ENCODE measurements at regions not wholly inside any gene's neighbourhood (a gene's known extent, or its start where the extent isn't known, plus 50 kb on each side); places are given as distances from the start of the nearest gene placed in this dataset.

DNA sequence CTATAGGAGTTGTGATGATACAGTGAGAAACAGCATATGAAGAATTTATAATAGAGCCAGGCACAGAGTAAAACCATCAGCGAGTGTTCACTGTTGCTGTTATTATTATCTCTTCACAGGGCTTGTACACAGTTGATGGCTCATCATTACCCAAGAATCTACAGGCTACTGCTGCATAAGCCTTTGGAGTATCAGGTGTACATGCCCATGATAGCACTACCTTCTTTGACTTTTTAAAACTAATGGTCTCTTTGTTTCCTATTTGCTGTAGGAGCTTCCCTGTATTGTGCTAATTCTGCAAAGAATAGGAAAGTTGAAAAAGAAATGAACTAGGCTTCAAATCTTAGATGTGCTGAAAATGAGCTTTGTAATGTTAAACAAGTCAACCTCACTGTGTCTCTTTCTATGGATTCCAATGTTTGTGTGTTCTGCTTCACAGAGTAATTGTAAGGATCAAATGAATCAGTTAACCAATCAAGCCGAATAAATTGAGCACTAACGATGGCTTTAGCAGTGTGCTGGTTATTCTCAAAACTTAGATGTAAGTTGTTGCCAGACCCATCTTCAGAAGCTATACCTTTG, 138.8 kb downstream of the TUSC7 start:
- no peak for DNase-seq (ENCODE audit: low spot score)

DNA sequence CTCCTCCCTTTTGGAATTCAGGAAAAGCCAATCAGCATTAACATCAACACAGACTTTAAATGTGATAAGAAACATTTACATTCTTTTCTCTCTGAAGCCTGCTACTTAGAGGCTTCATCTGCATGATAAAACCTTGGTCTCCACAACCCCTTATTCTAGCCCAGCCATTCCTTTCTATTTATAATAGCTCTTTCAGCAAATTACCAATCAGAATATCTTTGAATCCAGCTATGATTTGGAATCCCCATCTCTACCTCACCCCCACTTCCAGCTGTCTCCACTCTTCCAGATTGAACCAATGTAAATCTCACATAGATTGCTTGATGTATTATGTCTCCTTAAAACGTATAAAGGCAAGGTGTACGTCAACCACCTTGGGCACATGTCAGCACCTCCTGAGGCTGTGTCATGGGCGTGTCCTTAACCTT, 139.7 kb downstream of the TUSC7 start:
- no peak for DNase-seq (ENCODE audit: low spot score)

DNA sequence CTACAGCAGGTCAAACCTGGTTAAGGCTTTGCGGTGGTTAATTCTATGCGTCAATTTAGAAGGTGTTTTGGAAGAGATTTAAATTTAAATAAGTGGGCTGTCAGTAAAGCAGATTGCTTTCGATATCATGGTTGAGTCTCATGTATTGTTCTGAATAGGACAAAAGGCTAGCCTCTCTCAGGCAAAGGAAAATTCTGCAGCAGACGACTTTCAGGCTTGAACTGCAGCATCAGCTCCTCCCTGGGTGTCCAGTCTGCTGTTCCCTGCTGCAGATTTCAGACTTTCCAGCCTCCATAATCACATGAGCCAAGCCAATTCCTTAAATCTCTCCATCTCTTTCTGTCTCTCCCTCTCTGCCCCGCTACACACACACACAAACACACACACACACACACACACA, 143.2 kb downstream of the TUSC7 start:
- DNase-seq (ENCODE audit: low spot score): no peak

DNA sequence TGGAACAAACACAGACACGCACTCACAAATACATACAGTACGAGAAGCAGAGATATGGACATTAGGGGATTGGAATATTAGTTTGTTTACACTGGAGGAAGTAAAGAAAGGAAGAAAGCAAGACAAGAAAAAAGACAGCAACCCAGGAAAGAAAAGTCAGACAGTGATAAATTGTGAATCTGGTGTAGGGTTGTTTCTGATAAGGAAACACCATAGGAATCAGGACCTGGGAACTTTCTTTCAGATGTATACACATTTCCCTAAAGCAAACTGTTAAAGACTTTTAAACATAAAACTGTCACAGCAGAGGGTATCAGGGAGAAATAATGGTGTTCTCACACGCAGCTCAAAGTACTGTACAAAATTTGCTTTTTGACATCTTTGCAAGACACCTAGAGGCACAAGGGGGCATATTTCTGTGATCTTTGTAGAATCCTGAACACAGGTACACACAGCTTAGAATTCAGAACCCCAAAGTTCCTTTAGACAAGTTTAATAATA, 153.7 kb downstream of the TUSC7 start:
- DNase-seq (ENCODE audit: low spot score): no peak

DNA sequence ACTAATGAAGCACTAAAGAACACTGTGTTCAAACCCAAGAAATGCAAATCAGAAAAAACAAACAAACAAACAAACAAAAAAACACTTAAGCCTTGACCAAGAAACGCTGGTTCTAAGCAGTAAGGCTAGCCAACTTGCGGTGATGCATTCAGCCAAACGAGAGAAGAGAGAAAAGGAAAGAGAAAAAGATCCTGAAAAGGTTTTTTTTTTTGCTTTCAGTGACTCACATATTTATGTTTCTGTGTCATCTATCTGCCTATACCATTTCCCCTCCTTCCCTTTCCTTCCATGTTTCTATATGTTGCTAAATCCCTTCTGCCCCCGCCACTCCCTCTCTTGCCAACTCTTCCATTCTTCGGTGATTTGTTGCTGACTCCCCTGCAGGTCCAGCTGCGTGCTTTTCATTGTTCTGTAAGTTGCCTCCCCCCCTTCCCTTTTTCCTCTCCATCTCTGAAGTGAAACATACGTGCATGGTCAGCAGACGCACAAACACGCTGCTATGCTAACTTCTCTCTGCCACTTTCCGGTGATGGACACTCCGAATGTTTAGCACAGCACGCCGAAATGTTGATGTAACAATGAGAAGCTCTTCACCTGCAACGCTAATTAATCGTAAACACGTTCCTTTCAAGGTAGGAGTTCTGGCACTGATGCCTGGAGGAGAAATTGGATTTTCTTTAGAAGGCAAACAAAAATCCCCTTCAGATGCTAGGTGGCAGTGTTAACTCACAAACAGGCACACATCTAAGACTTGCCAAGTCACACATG, 154.4 kb downstream of the TUSC7 start:
- no peak for DNase-seq (ENCODE audit: low spot score)

DNA sequence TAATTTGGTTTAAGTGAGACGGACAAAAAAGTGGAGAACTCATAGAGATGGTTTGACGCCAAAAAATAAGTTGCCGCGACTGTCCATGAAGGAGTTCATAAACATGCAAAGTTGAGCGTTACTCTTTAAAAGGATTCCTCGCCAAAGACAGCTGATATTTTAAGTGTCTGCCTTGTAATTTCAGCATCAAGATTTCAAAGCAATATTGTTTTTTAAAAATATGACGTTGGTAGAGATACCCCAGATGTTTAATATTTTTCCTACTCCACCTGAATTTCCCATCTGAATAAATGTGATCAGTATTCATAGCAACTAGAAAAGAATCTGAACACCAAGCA, 155.0 kb downstream of the TUSC7 start:
- no peak for DNase-seq (ENCODE audit: low spot score)

DNA sequence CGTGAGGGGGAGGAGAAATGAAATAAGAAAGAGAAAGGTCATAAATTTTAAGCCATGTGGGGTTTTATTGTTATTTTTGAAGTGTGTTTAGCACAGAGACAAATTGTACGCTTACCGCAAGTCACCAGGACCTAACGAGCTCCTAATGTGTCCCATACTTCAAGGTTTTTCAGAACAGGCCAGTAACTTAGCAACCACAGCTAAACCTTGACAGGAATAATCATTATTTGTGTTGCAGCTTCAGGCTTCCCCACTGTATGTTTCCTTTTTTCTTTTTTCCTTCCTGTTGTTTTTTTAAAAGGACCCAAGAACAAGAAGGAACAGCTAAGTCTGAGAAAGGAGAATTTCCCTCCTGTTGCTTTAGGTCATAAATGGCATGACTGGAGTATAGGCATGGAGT, 160.8 kb downstream of the TUSC7 start:
- no peak for DNase-seq (ENCODE audit: low spot score)

DNA sequence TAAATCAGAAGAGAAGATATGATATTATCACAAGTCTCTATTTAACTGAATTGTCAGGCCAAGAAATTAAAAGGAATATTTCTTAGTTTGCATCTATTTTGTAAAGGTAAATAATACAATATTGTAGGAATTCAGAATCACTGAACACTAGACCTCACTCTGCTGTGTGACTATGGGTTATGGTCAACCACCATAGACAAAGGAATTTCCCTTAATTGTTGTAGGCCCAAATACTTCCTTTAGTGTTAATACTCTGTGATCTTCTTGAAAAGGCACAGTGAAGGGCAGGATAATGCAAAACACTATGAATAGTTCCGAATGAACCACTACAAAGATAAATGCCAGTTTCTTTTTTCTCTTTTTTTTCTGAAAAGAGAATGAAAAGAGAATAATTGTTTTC, 162.3 kb downstream of the TUSC7 start:
- no peak for DNase-seq (ENCODE audit: low spot score)

DNA sequence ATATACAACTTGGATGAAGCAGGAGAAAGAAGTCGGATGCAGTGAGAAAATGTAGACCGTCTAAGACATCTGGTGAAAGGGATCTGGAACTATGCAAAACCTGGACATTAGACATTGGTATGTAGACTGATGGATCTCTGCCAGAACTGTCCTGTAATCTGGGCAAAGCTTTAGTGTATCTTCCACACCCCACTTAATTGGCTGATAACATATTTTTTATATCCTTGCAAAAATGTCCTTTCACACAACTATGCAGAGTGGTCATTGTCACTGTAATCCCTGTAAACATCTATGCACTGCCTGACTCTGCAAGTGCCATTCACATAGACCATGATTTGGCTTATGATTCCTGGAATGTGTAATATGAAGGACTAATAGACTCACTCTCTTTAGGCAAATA, 163.1 kb downstream of the TUSC7 start:
- no peak for DNase-seq (ENCODE audit: low spot score)

DNA sequence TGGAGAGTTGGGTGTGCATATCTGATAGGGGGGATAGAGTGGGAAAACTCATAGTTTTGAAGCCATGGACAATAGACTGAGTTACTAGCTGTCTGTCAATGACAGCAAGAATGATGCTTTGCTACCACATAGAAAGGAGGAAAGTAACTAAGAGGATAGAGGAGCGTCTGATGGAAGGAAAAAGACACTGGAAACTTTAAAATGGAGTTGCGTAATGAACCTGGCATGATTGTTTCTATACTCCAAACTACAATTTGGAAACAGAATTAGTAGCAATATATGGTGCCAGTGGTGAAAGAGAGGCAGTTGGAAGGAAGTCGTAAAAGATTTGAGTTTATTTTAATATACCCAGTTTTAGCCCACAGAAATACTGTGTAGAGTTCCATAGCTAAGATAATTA, 163.6 kb downstream of the TUSC7 start:
- no peak for DNase-seq (ENCODE audit: low spot score)

DNA sequence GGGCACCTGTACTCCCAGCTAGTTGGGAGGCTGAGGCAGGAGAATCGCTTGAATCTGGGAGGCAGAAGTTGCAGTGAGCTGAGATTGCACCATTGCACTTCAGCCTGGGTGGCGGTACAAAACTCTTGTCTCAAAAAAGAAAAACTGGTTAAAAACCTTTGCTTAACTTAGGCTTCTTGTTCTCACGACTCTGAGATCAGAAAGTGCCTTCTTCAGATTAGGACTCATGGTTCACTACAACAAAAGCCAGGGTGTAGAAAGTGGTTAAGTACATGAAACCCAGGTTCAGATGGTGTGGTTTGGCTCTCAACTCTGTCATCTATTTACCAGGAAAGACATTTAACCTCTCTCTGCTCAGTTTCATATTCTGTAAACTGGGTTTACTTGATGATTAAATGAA, 168.4 kb downstream of the TUSC7 start:
- DNase-seq (ENCODE audit: low spot score): no peak

DNA sequence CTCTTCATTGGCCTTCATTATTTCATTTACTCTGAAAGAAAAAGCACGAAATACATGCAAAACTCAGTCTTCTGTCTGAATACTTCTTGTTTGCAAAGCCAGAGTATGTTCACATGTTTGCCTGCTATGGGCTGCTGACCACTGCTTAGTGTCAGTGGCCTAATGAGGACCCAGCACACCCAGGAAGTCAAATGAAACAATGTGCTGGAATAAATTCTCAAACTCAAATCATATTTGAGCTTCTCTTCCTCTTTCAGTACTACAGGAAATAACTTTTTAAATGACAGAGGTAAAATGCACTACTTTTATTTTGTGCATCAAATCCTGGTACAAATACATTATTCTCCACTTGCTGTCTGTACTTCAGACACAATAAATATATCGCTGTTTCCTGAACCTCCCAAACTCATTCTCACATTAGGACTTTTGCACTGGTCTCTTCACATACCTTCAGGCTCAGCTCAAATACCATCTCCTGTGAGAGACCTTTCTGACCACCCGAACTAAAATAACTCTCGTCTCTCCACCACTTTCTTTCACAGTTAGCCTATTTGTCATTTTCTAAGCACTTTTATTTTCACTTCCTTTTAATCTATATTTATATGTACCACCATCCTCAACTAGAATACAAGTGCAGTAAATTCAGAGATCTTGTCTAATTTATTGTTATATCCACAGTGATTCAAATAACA, 176.8 kb downstream of the TUSC7 start:
- DNase-seq (ENCODE audit: low spot score): no peak

DNA sequence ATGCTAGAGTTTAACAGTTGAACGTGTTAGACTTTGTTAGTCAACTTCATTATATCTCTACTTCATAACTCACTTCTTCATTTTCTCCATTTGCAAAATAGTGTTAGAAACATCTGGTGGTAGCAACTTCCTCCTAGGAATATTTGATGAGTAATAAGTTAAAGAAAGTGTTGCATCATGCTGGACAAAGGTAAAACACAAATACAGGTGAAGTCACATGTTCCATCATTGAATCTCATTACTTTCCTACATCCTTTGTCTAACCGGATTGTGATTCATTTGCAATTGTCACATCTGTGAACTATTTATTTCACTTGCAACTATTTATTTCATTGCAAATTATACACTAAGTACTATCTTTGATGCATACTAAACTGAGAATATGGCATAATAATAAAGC, 186.5 kb downstream of the TUSC7 start:
- no peak for DNase-seq (ENCODE audit: low spot score)

DNA sequence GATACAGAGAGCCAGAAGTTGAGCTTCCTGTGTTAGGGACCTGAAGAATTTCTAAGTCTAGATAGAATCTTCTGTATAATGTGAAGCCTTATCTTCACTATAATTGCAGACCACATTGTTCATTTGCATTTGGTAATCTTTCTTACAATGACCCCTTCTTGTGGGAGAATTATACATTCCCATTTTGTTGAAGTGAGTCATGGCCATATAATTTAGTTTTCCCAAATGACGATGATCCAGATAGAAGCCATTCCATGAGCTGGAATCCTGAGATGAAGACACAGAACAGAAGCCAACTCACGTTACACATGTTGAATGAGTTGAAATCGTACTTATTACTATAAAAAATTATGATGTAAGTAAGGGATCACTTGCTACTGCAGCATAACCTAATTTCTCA, 187.8 kb downstream of the TUSC7 start:
- no peak for DNase-seq (ENCODE audit: low spot score)

DNA sequence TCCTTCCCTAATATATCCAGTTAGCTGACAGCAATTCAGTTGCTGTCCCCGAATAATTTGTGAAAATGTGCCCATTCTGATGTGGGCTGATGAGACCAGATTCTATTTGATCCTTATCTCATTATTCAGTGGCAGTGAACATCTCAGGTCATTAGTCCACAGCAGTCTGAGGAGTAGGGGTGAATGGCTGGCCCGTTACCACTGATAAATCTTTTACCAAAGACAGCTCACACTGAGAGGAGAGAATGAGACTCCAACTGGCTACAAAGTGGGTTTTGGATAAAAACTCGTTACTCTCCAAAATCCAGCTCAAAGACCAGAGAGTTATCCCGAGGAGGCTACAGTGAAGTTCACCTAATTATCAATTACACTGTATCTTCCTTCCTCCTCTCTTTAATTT, 189.7 kb downstream of the TUSC7 start:
- no peak for DNase-seq (ENCODE audit: low spot score)

DNA sequence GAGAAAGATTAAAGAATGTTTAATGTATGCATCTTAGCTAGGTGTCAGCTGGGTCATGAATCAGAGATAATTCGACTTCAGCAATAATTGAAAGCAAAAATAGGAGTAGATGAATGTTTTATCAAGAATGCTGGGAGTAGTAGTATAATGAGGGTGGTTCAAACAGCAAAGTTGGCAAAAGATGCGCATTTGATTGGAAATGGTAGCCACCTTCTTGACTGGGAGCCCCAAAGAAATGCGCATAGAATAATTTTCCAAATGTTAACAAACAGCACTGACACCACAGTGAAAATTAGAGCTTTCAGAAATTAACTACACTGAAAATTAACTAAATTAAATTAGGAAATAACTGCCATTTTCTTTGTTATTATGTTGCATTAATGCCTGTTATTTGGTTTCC, 195.8 kb downstream of the TUSC7 start:
- no peak for DNase-seq (ENCODE audit: low spot score)

DNA sequence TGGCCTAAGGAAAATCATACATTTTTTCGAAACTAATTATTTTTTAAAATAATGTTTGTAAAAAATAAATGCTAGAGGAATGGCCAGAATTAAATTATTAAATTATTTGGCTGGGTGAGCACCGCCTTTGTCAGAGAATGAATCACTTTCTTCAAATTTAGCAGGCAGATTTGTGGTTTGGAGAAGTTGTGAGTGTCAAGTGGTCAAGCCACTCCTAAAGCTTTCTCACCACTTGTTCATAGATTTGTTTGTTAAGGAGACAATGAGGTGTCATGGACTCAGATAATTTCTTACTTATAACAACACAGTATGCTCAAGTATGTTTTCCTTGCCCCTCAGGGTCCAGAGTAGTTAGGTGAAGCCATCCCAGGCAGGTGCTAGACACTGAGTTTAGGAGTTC, 196.2 kb downstream of the TUSC7 start:
- DNase-seq (ENCODE audit: low spot score): no peak

DNA sequence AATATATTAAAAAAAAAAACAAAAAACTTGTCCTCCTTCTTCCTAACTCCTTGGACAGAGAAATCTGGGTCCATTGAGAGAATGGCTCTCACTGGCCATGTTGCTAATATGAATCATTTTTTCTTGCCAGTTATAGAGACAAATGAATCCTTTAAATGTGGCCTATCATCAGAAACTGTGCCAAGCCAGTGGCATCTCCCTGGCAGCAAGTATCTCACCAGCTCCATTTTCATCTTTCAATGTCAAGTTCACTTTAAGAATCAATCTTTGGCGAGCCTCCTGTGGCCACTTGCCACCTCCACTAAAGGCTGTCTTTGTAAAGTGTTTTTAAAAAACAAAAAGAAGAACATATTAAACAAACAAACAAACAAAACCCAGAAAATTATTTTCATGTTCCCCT, 202.5 kb downstream of the TUSC7 start:
- DNase-seq (ENCODE audit: low spot score): no peak

DNA sequence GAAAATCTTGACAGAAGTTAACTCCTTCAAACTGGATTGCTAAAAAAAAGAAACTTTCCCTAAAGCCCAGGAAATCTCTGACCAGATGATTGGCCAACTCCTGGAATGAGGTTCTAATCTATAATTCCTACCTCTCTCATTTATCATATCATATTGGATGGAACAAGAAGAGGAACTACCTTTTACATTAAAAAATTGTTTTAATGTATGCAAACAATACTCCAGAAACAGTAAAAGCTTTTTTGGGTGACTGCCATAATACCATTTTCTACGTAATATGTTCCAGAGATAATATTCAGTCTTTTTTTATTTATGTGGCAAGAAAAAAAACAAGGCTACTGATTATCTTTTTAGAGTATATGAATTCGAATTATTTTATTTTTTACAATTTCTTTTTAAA, 204.4 kb downstream of the TUSC7 start:
- no peak for DNase-seq (ENCODE audit: low spot score)

DNA sequence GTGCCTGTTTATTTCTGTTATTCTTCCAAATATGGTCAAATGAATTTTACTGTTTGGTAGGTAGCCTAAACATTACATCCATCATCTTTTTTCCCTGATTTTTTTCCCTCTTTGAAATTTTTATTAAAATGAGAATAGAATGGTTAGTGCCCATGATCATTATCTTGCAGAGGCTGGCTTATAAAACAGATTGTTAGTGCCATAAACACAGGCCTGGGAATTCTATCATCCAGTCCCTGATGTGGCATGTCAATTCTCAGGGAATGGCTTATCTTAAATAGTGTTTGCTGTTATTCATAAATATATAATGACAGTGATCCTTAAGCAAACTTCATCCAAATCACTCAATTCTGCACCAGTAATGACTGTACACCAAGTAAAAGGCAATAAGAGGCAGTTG, 207.3 kb downstream of the TUSC7 start:
- no peak for DNase-seq (ENCODE audit: low spot score)

DNA sequence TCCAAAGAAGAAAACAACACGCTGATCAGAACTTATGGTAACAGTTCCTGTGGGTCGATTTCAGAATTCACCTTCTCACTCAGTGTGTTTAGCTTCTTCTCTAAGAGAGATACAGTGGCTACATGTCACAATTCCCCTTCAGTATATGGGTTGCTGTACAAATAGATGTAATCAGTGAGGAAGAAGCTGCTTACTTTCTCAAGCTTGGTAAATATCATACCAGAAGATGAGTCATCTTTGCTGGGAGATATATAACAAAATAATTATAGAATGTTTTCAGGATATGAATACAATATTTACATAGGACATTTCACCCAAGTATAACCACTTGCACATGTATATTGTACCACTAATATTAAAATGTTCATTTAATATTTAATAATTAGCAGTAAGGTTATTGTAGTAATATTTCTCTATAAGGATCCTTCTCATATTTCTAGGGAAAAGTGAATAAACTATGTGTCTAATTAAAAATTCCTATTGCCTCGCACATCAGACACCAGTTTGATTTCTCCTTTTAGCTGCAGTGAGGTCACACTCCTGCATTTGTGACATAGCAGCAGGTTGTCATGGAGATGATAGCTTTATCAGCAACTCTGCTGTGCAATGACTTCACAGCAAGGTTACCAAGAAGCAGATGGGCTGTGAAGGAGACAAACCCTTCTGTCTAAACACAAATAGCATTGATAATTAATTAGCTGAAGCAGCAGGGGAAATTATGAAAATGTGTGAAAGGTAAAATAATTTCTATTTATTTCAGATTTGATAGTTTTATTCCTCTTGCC, 211.4 kb downstream of the TUSC7 start:
- DNase-seq (ENCODE audit: low spot score): no peak

DNA sequence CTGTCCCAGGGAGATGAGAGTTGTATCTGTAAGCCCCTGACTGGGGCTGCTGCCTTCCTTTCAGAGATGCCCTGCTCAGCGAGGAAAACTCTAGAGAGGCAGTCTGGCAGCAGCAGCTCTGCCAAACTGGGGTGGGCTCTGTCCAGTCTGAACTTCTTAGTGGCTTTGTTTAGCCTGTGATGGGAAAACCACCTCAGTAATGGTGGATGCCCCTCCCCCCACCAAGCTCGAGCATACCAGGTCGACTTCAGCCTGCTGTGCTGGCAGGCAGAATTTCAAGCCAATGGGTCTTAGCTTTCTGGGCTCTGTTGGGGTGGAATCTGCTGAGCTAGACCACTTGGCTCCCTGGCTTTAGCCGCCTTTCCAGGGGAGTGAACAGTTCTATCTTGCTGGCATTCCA, 218.3 kb downstream of the TUSC7 start:
- DNase-seq (ENCODE audit: low spot score): no peak
